AG09319 (cell line): ENCODE measurements at regions not wholly inside any gene's neighbourhood (a gene's known extent, or its start where the extent isn't known, plus 50 kb on each side); places are given as distances from the start of the nearest gene placed in this dataset.
"Not testable (repeated sequence)": the region's sequence is repeated elsewhere in the genome, so short reads cannot be mapped to it uniquely, and the experiment has no call there.

Experiments
- DNase-seq: peaks from one replicate; pipeline ENCODE4 v3.0.0-alpha.2; 2010; ENCODE audit warnings: low read depth; ENCODE audit errors: extremely low read depth
- CTCF ChIP-seq: IDR thresholded peaks from 2 replicates; pipeline ENCODE4 v1.5.1; 2011; ENCODE audit warnings: low read depth, mild to moderate bottlenecking, inconsistent platforms, low read length, moderate library complexity

DNA sequence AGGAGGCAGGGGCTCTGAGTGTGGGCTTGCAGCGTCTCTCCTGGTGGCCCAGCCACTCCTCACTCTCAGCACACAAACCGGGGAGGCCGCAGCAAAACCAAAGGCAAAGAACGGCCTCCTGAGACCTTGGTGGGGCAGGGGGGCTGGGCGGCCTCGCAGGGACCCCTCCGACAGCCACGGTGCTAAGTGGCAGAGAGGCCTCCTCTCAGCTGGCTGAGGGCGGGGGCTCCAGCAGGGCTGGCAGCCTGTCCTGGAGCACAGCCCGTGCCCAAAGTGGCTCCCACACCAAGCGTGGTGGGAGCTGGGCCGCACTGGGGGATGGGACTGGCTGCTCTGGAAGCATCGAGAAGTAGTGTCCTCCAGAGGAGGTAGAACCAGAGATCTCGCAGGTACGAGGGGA lies 334.4 kb downstream of the QKI start:
- no peak for DNase-seq
- no peak for TF ChIP-seq CTCF

DNA sequence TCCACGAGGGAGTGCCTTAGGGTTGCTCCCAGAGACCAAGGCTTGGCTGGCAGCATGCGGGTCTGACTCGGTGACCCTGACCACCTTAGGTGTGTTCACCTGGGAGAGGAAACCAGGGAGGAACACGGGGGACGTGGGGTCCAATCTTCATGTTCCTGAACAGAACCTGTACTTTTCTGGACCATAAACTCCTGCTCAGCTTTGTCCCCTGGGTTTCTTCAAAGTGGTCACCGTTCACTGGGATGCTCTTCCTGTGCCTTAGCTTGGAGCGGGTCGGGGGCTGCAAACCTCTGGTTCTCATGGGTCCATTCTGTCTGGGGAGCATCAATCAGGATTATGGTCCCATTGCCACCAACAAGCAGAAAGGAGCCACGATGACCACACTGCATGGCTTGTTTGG lies 333.5 kb downstream of the QKI start:
- no peak for DNase-seq
- no peak for TF ChIP-seq CTCF

DNA sequence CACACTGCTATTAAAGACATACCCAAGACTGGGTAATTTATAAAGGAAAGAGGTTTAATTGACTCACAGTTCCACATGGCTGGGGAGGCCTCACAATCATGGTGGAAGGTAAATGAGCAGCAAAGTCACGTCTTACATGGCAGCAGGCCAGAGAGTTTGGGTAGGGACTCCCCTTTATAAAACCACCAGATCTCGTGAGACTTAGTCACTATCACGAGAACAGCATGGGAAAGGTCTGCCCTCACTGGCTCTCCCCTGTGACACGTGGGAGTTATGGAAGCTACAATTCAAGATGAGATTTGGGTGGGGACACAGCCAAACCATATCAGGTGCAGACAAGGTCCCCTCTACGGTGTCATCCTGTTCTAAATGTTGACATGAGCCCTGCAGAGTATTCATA lies 332.5 kb downstream of the QKI start:
- DNase-seq: not testable (repeated sequence)

GRCh38 chr6:163745536-163746400 lies 331.2 kb downstream of the QKI start:
- peak; percentile 52 for DNase-seq
- no peak; the same call in 1 of the 2 replicates for TF ChIP-seq CTCF

GRCh38 chr6:163744256-163744925 lies 329.9 kb downstream of the QKI start:
- no peak for TF ChIP-seq CTCF
- DNase-seq: no peak

DNA sequence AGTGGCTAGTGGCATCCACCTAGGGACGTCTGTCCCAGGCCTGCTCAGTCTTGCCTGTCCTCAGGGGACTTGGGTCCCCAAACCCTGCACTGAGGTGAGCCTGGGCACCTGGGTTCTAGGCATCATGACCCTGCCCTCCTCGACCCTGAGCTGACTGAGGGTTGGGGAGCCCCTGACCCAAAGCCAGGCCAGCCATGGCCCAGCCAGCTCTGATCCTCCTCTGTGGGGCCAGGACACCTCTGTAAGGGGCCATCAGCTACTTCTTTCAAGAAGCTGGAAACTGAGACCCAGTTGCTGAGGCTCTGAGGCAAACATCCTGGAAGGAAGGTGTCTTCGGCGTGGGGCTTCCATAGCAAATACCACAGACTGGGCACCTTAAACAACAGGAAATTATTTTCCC lies 329.3 kb downstream of the QKI start:
- DNase-seq: no peak

GRCh38 chr6:163741743-163742363 lies 327.3 kb downstream of the QKI start:
- no peak for DNase-seq

More for the DNA sequence above, 329.3 kb downstream of the QKI start:
- no peak for TF ChIP-seq CTCF

More at GRCh38 chr6:163741743-163742363, 327.3 kb downstream of the QKI start:
- TF ChIP-seq CTCF: no peak
